ENCODE measurements at regions not wholly inside any gene's neighbourhood (a gene's known extent, or its start where the extent isn't known, plus 50 kb on each side); places are given as distances from the start of the nearest gene placed in this dataset.
"Not testable (repeated sequence)": the region's sequence is repeated elsewhere in the genome, so short reads cannot be mapped to it uniquely, and the experiment has no call there.

GRCh38 chr17:27065588-27065987 is 228.3 kb upstream of the WSB1 start:
- no peak for DNase-seq (ENCODE audit: low spot score)

GRCh38 chr17:27066315-27066714 is 227.6 kb upstream of the WSB1 start:
- no peak for DNase-seq (ENCODE audit: low spot score)

GRCh38 chr17:27069842-27070508 is 223.9 kb upstream of the WSB1 start:
- no peak for DNase-seq (ENCODE audit: low spot score)

DNA sequence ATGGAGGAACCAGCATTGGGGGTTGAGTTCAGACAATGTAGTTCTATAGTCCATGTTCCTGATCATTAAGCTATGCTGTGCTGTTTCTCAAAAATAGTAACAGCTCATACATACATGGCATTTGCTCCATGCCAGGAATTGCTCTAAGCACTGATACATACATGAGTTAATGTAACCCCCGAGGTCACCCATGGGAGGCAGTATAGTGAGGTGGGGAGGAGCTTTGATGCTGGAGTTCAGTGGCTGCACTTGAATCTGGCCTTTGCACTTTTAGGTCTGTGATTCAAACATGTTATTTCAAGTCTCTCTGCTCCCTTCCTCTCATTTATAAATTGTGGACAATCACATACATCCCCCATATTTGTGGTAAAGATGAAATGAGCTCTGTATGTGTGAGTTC is 223.1 kb upstream of the WSB1 start:
- DNase-seq (ENCODE audit: low spot score) = no peak

- no peak for DNase-seq (ENCODE audit: low spot score)
Observed at GRCh38 chr17:27072885-27073284, 221.0 kb upstream of the WSB1 start.

DNA sequence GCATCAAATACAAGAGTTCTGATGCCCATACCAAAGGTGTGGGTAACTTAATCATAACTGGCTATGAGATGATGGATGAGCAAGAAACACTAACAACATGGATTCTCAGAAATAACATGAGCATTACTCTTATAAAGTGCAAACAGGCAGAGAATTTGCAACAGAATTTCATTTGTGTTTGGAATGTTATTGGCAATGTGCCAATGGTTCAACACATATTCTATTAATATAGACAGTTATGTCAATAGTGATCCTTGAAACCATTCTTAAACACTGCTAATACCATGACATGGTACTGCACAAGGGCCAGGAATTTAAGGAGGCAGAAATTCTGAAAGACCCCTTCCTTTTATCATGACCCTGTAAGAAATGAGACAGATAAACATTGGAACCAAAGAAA is 217.1 kb upstream of the WSB1 start:
- DNase-seq (ENCODE audit: low spot score) = no peak

DNA sequence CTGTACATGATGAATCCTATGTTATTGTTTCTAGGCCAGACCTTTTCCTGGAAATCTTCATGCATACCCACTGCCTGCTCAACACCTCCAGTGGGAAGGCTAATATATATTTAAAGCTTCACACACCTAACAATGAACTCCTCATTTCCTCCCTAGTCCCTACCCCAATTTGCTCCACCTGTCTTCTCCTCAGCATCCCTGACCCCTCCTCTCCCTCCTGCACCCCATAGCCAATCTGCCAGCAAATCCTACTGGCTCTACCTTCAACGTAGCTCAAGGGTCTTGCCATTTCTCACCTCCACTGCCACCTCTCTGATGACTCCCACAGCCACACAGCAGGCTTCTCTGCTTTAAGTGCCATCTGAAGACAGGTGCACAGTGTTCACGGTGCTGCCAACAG is 215.6 kb upstream of the WSB1 start:
- no peak for DNase-seq (ENCODE audit: low spot score)

DNA sequence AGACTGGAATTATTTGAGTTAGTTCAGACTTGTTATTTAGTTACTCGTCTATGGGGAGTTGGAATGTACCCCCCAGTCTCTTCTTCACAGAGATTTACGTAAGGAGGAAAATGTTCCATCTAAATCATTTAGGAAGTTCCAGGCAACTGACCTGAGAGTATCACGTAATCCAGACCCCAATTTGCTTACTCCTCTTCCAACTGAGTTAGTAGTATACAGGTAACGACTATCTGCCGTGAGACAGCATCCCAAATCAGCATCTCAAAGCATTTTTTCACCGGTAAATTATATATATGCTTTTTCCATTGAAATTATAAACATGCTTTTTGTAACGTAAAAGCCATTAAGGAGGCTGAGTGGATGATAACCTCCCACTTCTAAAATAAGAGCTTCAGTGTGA is 214.3 kb upstream of the WSB1 start:
- DNase-seq (ENCODE audit: low spot score) = no peak

DNA sequence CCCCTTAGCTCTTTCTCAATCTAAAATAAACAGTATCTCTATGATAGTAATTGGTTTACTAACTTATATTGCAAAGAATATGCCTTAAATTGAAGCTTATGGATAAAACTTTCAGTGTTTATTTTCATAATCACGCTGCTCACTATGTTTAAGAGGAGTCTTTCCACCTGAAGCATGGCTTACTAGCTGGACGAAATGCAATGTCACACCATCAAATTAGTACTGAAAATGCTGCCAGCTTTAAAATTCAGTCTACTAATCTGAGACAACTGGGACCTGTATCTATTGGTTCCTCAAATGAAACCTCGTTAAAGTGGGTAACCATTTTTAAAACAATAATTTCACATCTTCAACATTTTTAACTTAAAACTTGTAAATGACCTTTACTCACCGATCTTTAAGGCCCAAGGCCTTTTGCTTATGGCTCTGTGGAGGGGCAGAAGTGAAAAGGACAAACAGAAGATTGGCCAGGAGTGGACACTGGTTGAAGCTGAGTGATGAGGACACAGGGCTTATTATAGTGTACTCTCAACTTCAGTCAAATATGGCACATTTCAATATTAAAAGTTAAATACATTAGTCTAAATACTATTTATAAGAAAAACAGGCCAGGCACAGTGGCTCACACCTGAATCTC is 212.8 kb upstream of the WSB1 start:
- no peak for DNase-seq (ENCODE audit: low spot score)

DNA sequence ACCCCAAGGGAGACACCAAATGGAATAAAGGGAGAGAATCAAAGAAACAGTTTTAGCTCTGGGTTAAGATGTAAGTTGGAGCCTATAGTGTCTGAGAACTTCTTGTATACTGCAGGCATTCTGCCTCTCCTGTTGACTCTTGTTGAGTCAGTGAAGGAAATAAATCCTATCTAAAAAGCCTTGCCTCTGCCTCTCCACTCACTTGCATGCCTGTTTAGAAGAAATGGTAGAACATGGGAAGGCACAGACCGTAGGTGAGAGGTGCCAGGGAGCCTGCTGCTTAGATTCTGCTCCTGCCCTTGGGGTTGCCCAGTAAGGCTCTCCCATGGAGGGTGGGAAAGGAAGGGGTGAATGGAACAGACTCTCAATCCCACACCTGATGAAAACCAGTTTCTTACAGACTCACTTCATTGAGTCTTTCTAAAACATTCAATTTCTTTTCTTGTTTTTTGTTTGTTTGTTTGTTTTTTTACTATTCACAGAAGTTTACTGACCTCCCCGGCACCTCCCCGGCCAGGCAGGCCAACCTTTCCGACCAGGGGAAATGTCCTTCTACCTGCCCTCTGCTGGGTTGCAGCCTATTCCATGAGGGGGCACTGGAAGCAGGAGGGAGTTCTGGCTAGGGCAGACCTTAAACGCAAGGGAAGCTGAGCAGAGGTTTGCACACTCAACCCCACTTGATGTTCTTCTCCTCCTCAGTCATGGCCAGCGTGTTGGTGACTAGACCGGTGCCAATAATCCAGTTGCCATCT is 211.7 kb upstream of the WSB1 start:
- no peak for DNase-seq (ENCODE audit: low spot score)

- DNase-seq (ENCODE audit: low spot score) = no peak
Observed at GRCh38 chr17:27082775-27083154, 211.1 kb upstream of the WSB1 start.

GRCh38 chr17:27083408-27084185 is 210.3 kb upstream of the WSB1 start:
- no peak for DNase-seq (ENCODE audit: low spot score)

GRCh38 chr17:27085517-27085916 is 208.4 kb upstream of the WSB1 start:
- no peak for DNase-seq (ENCODE audit: low spot score)

DNA sequence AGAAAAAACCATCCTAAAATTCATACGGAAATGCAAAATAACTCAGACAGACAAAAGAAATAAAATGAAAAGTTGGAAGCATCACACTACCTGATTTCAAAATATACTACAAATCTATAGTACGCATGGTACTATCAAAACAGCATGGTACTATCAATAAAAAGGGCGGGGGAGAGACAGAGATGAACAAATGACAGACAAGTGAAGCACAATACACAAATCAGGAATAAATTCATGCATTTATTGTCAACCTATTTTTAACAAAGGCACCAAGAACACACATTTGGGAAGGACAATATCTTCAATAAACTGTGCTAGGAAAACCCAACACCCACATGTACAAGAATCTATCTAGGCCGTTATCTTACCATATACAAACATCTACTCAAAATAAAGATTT is 207.4 kb upstream of the WSB1 start:
- DNase-seq (ENCODE audit: low spot score) = no peak

DNA sequence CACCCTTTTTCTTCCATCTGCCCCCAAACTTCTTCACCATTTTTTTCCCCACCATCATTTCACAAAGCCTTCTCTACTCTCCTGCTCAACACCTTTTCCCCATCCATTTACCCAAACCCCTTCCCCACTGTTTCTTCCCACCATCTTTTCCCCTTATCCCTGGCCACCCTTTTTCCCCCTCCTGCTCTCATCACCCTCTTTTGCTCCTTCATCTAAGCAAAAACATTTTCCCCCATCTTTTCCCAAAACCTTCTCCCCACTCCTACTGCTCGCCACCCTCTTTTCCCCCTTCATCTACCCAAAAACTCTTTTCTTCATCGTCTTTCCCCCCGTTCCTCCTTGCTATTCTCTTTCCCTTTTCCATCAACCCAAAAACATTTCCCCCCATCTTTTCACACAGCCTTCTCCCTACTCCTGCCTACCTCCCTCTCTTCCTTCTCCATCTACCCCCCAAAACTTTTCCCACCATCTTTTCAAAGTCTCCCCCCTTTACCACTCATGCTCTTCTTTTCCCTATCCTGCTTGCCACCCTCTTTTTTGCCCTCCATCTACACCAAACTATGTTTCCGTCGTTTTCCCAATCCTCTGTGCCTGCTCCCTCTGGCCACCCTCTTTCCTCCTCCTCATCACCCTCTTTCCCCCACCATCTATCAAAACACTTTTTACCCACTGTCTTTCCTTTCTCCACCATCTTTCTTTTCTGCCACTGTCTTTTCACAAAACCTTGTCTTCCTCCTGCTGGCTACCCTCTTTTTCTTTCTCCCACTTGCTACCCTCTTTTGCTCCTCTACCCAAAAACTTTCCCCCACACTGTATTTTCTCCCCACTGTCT is 205.8 kb upstream of the WSB1 start:
- DNase-seq (ENCODE audit: low spot score) = no peak

DNA sequence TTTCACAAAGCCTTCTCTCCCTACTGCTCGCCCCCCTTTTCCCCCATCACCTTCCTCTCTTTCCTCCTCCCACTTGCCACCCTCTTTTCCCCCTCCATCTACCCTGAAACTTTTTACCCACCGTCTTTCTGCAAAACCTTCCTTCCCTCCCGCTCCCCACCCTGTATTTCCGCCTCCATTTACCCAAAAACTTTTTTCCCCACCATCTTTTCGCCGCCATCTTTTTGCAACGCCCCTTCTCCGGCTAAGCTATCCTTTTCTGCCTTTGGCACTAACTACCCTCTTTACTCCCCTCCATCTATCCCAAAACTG is 205.2 kb upstream of the WSB1 start:
- no peak for DNase-seq (ENCODE audit: low spot score)

DNA sequence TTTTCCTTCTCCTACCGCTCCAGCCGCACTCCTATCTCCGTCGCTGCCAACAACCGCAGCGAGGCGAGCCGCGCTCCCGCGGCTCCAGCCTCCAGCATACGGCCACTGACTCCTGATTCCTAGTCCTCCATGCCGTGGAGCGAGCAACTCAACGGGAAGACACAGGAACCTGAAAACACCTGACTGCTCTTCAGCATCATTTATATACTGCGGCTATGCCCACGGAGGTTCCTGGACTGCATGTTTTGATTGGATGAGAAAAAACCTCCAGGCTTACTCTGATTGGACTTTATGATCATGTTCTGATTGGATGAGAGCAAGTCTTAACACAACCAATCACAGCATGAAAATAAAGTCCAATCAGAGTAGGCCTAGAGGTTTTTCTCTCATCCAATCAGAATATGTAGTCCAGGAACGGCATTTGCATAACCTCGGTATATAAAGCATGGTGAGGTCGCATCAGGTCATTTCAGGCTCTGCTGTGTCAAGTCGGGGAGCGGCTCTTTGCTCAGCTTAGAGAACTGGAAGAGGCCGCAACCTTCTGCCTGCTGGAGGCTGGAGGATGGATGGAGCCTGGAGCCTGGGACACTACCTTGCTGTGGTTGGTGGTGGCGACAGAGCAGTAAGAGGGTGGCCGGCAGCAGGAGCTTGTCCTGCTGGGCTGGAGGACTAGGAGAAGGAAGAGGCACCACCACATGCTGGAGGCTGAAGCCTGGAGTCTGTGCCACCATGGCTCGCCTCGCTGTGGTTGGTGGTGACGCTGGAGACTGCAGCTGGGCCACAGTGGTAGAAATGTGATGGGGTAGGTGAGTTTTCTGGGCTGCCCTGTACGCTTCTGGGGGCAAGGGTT is 204.6 kb upstream of the WSB1 start:
- DNase-seq (ENCODE audit: low spot score) = not testable (repeated sequence)

DNA sequence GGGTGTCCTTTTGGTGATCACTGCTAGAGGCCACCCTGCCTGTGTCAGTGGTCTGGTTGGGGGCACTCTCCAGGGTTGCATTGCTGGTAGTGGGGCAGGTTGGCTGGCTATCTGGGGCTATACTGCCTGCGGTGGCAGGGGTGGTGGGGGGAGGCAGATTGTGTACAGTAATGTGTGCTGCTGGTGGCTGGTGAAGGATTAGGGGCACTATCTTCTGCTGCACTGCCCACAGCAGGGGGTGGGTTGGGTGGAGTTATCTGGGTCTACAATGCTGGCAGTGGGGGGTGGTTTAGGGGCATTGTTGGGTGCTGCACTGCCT is 204.0 kb upstream of the WSB1 start:
- DNase-seq (ENCODE audit: low spot score) = no peak

- DNase-seq (ENCODE audit: low spot score) = not testable (repeated sequence)
Observed at GRCh38 chr17:27090450-27091042, 203.4 kb upstream of the WSB1 start.

DNA sequence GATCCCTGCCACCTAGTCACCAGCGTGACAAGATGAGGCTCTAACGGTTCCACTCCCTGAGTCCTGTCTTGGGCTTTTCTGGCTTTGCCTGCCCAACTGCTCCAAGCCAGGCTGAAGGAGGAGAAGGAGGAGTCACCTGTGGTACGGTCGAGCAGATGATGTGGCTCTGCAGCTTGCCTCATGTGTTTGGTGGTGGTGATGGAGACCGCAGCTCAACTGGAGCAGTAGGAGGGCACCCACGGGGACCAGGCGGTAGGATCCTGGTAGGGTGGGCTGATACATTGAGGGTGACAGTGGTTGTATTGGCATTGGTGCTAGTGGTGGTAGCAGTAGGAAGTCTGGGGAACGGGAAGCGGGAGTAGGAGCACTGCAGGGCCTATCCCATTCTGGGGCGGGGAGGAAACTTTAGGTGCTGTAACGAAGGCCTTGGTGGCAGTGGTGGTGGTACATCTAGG is 202.8 kb upstream of the WSB1 start:
- no peak for DNase-seq (ENCODE audit: low spot score)

DNA sequence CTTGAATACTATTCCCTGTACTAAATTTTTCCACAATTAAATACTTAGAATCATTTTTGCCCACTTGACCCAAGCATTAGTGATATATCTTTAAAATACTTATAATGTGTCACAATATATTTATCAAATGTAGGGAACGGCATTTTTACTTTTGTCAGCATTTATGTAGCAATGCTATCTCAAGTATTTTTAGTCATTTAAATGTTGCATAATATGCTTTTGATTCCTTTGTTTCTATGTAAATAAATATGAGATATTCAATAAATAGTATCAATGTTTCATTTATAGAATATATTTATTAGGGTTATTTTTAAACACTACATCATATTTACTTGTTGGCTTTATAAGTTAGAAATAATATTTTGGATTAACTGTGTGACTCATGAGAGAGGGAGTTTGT is 199.7 kb upstream of the WSB1 start:
- not testable (repeated sequence) for DNase-seq (ENCODE audit: low spot score)

All from LoVo (cell line).